Vagina (tissue), 2 donors: ENCODE measurements at regions not wholly inside any gene's neighbourhood (a gene's known extent, or its start where the extent isn't known, plus 50 kb on each side); places are given as distances from the start of the nearest gene placed in this dataset.

ENCODE experiments used
- POLR2A ChIP-seq, 2 donors: fragments of 450-650 bp; IDR thresholded peaks; one replicate each; pipeline ENCODE4 v1.6.1; 2017; ENCODE audit warnings: antibody characterized with exemption in 2 of 2, mild to moderate bottlenecking in 2 of 2, moderate library complexity in 2 of 2
- POLR2AphosphoS5 ChIP-seq, 2 donors: sonication (generic); formaldehyde crosslinking; IDR thresholded peaks; one replicate each; pipeline ENCODE4 v1.9.0; 2017; ENCODE audit warnings: antibody characterized with exemption in 2 of 2, mild to moderate bottlenecking in 2 of 2, low read depth in 1 of 2; ENCODE audit not compliant: insufficient read depth in 1 of 2
- TF ChIP-seq, protein P1 (sequence below), 3 experiments: fragments of 450-650 bp in 2 of 3; fragments of 200-600 bp in 1 of 3; sonication (generic) in 1 of 3; IDR thresholded peaks; one replicate each; pipeline ENCODE4 v1.5.1; 2017 to 2019; ENCODE audit warnings: antibody characterized with exemption in 3 of 3, mild to moderate bottlenecking in 2 of 3, moderate library complexity in 2 of 3

DNA sequence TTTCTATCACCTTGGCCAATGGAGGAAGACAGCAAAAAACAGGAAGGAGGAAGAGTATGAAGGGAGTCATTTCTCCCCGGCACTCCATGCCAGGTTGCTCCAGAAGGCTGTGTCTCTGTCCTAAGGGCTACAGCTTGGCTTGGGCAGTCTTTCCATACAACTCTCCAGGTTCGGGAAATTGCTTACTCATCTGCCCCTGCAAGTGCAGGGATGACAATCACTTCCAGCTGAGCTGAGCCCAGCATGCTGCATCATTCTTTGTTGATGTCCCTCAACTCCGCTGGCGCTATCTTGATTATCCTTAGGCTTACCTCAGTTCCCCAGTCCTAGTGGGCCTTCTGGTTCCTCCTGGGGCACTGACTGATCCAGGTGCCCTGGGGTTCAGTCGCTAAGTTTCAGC lies 86.9 kb upstream of the COPS8 start:
- TF ChIP-seq, protein P1, sequence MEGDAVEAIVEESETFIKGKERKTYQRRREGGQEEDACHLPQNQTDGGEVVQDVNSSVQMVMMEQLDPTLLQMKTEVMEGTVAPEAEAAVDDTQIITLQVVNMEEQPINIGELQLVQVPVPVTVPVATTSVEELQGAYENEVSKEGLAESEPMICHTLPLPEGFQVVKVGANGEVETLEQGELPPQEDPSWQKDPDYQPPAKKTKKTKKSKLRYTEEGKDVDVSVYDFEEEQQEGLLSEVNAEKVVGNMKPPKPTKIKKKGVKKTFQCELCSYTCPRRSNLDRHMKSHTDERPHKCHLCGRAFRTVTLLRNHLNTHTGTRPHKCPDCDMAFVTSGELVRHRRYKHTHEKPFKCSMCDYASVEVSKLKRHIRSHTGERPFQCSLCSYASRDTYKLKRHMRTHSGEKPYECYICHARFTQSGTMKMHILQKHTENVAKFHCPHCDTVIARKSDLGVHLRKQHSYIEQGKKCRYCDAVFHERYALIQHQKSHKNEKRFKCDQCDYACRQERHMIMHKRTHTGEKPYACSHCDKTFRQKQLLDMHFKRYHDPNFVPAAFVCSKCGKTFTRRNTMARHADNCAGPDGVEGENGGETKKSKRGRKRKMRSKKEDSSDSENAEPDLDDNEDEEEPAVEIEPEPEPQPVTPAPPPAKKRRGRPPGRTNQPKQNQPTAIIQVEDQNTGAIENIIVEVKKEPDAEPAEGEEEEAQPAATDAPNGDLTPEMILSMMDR (IDR thresholded peaks at IDR 0.05) = no peak
- no peak for TF ChIP-seq POLR2AphosphoS5 (IDR thresholded peaks at IDR 0.05; ENCODE audit: insufficient read depth in 1 of 2, low read depth in 1 of 2)
- no peak for TF ChIP-seq POLR2A (IDR thresholded peaks at IDR 0.05)
